ENCODE measurements at regions not wholly inside any gene's neighbourhood (a gene's known extent, or its start where the extent isn't known, plus 50 kb on each side); places are given as distances from the start of the nearest gene placed in this dataset.

DNA sequence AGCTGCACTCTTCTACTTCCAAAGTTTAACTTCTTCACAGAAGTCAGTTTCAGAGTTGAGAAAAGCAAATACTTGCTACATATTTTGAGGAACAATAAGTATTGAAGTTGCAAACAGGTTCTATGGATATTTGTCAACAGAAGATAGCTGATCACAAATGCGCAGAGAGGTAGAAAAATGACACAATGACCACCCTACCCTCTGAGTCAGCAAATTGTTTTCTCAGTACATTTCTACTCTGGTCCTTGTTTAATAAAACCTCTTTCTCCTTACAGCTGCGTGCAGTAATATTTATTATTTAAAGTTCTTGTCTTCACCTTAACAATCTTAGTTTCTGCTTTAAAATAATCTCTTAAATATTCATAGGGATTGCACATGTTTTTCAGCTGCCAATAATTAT, 855.1 kb upstream of the CTNND2 start:
- TF ChIP-seq, protein P1, sequence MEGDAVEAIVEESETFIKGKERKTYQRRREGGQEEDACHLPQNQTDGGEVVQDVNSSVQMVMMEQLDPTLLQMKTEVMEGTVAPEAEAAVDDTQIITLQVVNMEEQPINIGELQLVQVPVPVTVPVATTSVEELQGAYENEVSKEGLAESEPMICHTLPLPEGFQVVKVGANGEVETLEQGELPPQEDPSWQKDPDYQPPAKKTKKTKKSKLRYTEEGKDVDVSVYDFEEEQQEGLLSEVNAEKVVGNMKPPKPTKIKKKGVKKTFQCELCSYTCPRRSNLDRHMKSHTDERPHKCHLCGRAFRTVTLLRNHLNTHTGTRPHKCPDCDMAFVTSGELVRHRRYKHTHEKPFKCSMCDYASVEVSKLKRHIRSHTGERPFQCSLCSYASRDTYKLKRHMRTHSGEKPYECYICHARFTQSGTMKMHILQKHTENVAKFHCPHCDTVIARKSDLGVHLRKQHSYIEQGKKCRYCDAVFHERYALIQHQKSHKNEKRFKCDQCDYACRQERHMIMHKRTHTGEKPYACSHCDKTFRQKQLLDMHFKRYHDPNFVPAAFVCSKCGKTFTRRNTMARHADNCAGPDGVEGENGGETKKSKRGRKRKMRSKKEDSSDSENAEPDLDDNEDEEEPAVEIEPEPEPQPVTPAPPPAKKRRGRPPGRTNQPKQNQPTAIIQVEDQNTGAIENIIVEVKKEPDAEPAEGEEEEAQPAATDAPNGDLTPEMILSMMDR (IDR thresholded peaks at IDR 0.05; ENCODE audit: low read depth, low read length), result no peak
- no peak for TF ChIP-seq POLR2A (IDR thresholded peaks at IDR 0.05; ENCODE audit: extremely low read depth, insufficient read length)
- no peak for TF ChIP-seq MYC (IDR thresholded peaks at IDR 0.05; ENCODE audit: low read depth, low read length)
